Activated CD4-positive, alpha-beta T cell treated with anti-CD3 and anti-CD28 coated beads, Interleukin-2, amount 50 U/mL, for 4 hours (primary cell): ENCODE measurements at regions not wholly inside any gene's neighbourhood (a gene's known extent, or its start where the extent isn't known, plus 50 kb on each side); places are given as distances from the start of the nearest gene placed in this dataset.

Experiments used
- DNase-seq, 2 experiments: peaks; one replicate each; pipeline ENCODE4 v3.0.0-alpha.2; 2020

GRCh38 chr14:47763188-47763854 is 87.9 kb upstream of the MDGA2 start:
- no peak for DNase-seq

- no peak for DNase-seq
These were observed 71.6 kb upstream of the MDGA2 start for GRCh38 chr14:47746986-47747385.

- DNase-seq = no peak
These were observed 68.8 kb upstream of the MDGA2 start for GRCh38 chr14:47744155-47744554.

- DNase-seq = no peak
These were observed 64.1 kb upstream of the MDGA2 start for GRCh38 chr14:47739541-47739940.

GRCh38 chr14:47730296-47730695 is 54.9 kb upstream of the MDGA2 start:
- DNase-seq = no peak
